DOHH2 (cell line): ENCODE measurements at regions not wholly inside any gene's neighbourhood (a gene's known extent, or its start where the extent isn't known, plus 50 kb on each side); places are given as distances from the start of the nearest gene placed in this dataset.

Experiments used
- CTCF ChIP-seq: fragments of 200-600 bp; sonication (generic); IDR thresholded peaks from one replicate; pipeline ENCODE4 v1.5.1; 2014; ENCODE audit warnings: antibody characterized with exemption, mild to moderate bottlenecking, low read depth, low read length; ENCODE audit not compliant: poor library complexity, severe bottlenecking
- EZH2phosphoT487 ChIP-seq: fragments of 200-600 bp; sonication (generic); IDR thresholded peaks from 2 replicates; pipeline ENCODE4 v1.6.1; 2017; ENCODE audit warnings: borderline replicate concordance, mild to moderate bottlenecking, antibody characterized with exemption, low read length, moderate library complexity, mixed read lengths

- no peak for TF ChIP-seq CTCF
- TF ChIP-seq EZH2phosphoT487, result no peak
These were observed 252.8 kb downstream of the MTX2 start for GRCh38 chr2:176521878-176522670.
